ENCODE measurements at regions not wholly inside any gene's neighbourhood (a gene's known extent, or its start where the extent isn't known, plus 50 kb on each side); places are given as distances from the start of the nearest gene placed in this dataset.
"Not testable (repeated sequence)": the region's sequence is repeated elsewhere in the genome, so short reads cannot be mapped to it uniquely, and the experiment has no call there.

GRCh38 chr16:13322336-13322735 is 420.9 kb downstream of the SHISA9 start:
- H3K9me3 Mint-ChIP-seq: peaks cover 10% of the 10 kb centered on the region
- DNase-seq (ENCODE audit: low spot score): no peak
- no peak overlapping the region for H3K27ac Mint-ChIP-seq
- no peaks in the 10 kb centered on the region for H3K36me3 Mint-ChIP-seq (ENCODE audit: low read depth)
- no peak overlapping the region for H3K4me3 Mint-ChIP-seq (ENCODE audit: low read depth)
- H3K27me3 Mint-ChIP-seq (ENCODE audit: low read depth): no peaks in the 10 kb centered on the region
- intact Hi-C loops (cut with micrococcal nuclease): no loop called here
- no peaks in the 10 kb centered on the region for H3K4me1 Mint-ChIP-seq (ENCODE audit: low read depth)

GRCh38 chr16:13324851-13325250 is 423.5 kb downstream of the SHISA9 start:
- Mint-ChIP-seq H3K4me1 (ENCODE audit: low read depth) (no peaks in the 10 kb centered on the region), H3K4me3 (ENCODE audit: low read depth) (no peak overlapping the region), H3K9me3 (peaks cover 11% of the 10 kb centered on the region), H3K36me3 (ENCODE audit: low read depth) (no peaks in the 10 kb centered on the region), H3K27me3 (ENCODE audit: low read depth) (no peaks in the 10 kb centered on the region), H3K27ac (no peak overlapping the region)
- no peak for DNase-seq (ENCODE audit: low spot score)
- intact Hi-C loops (cut with micrococcal nuclease): no loop called here

GRCh38 chr16:13325396-13325795 is 424.0 kb downstream of the SHISA9 start:
- H3K36me3 Mint-ChIP-seq (ENCODE audit: low read depth): no peaks in the 10 kb centered on the region
- H3K4me1 Mint-ChIP-seq (ENCODE audit: low read depth): no peaks in the 10 kb centered on the region
- intact Hi-C loops (cut with micrococcal nuclease): no loop called here
- no peak for DNase-seq (ENCODE audit: low spot score)
- peaks cover 13% of the 10 kb centered on the region for H3K9me3 Mint-ChIP-seq
- H3K27me3 Mint-ChIP-seq (ENCODE audit: low read depth): no peaks in the 10 kb centered on the region
- no peak overlapping the region for H3K27ac Mint-ChIP-seq
- H3K4me3 Mint-ChIP-seq (ENCODE audit: low read depth): no peak overlapping the region

GRCh38 chr16:13331918-13332317 is 430.5 kb downstream of the SHISA9 start:
- H3K4me1 Mint-ChIP-seq (ENCODE audit: low read depth): no peaks in the 10 kb centered on the region
- H3K27ac Mint-ChIP-seq: no peak overlapping the region
- H3K9me3 Mint-ChIP-seq: peaks cover 14% of the 10 kb centered on the region
- no peak overlapping the region for H3K4me3 Mint-ChIP-seq (ENCODE audit: low read depth)
- H3K27me3 Mint-ChIP-seq (ENCODE audit: low read depth): no peaks in the 10 kb centered on the region
- intact Hi-C loops (cut with micrococcal nuclease): no loop called here
- no peak for DNase-seq (ENCODE audit: low spot score)
- no peaks in the 10 kb centered on the region for H3K36me3 Mint-ChIP-seq (ENCODE audit: low read depth)

GRCh38 chr16:13332713-13333255 is 431.4 kb downstream of the SHISA9 start:
- Mint-ChIP-seq H3K27me3 (ENCODE audit: low read depth) (no peaks in the 10 kb centered on the region), H3K4me3 (ENCODE audit: low read depth) (no peak overlapping the region), H3K9me3 (peaks cover 13% of the 10 kb centered on the region), H3K4me1 (ENCODE audit: low read depth) (no peaks in the 10 kb centered on the region), H3K36me3 (ENCODE audit: low read depth) (no peaks in the 10 kb centered on the region), H3K27ac (no peak overlapping the region)
- intact Hi-C loops (cut with micrococcal nuclease): no loop called here
- no peak for DNase-seq (ENCODE audit: low spot score)

- no peak overlapping the region for H3K27ac Mint-ChIP-seq
- intact Hi-C loops (cut with micrococcal nuclease): no loop called here
- DNase-seq (ENCODE audit: low spot score): no peak
- no peaks in the 10 kb centered on the region for H3K36me3 Mint-ChIP-seq (ENCODE audit: low read depth)
- H3K4me3 Mint-ChIP-seq (ENCODE audit: low read depth): no peak overlapping the region
- peaks cover 13% of the 10 kb centered on the region for H3K9me3 Mint-ChIP-seq
- no peaks in the 10 kb centered on the region for H3K4me1 Mint-ChIP-seq (ENCODE audit: low read depth)
- no peaks in the 10 kb centered on the region for H3K27me3 Mint-ChIP-seq (ENCODE audit: low read depth)
Observed at GRCh38 chr16:13333336-13333735, 431.9 kb downstream of the SHISA9 start.

- no peak for DNase-seq (ENCODE audit: low spot score)
- intact Hi-C loops (cut with micrococcal nuclease): no loop called here
- Mint-ChIP-seq H3K4me1 (ENCODE audit: low read depth) (no peaks in the 10 kb centered on the region), H3K27me3 (ENCODE audit: low read depth) (no peaks in the 10 kb centered on the region), H3K36me3 (ENCODE audit: low read depth) (no peaks in the 10 kb centered on the region), H3K4me3 (ENCODE audit: low read depth) (no peak overlapping the region), H3K27ac (no peak overlapping the region), H3K9me3 (peaks cover 10% of the 10 kb centered on the region)
Observed at GRCh38 chr16:13335879-13336278, 434.5 kb downstream of the SHISA9 start.

GRCh38 chr16:13336335-13336734 is 434.9 kb downstream of the SHISA9 start:
- peaks cover 10% of the 10 kb centered on the region for H3K9me3 Mint-ChIP-seq
- intact Hi-C loops (cut with micrococcal nuclease): no loop called here
- no peak overlapping the region for H3K27ac Mint-ChIP-seq

GRCh38 chr16:13336907-13337881 is 435.8 kb downstream of the SHISA9 start:
- intact Hi-C loops (cut with micrococcal nuclease); H3K27me3 Mint-ChIP-seq (ENCODE audit: low read depth); H3K36me3 Mint-ChIP-seq (ENCODE audit: low read depth); H3K4me3 Mint-ChIP-seq (ENCODE audit: low read depth); H3K9me3 Mint-ChIP-seq; H3K27ac Mint-ChIP-seq; DNase-seq (ENCODE audit: low spot score); H3K4me1 Mint-ChIP-seq (ENCODE audit: low read depth): not testable (repeated sequence)

More at GRCh38 chr16:13336335-13336734, 434.9 kb downstream of the SHISA9 start:
- DNase-seq (ENCODE audit: low spot score): no peak
- Mint-ChIP-seq H3K27me3 (ENCODE audit: low read depth) (no peaks in the 10 kb centered on the region), H3K4me1 (ENCODE audit: low read depth) (no peaks in the 10 kb centered on the region), H3K36me3 (ENCODE audit: low read depth) (no peaks in the 10 kb centered on the region), H3K4me3 (ENCODE audit: low read depth) (no peak overlapping the region)

GRCh38 chr16:13338044-13338443 is 436.6 kb downstream of the SHISA9 start:
- Mint-ChIP-seq H3K4me1 (ENCODE audit: low read depth) (no peaks in the 10 kb centered on the region), H3K36me3 (ENCODE audit: low read depth) (no peaks in the 10 kb centered on the region), H3K9me3 (peaks cover 4% of the 10 kb centered on the region), H3K27me3 (ENCODE audit: low read depth) (no peaks in the 10 kb centered on the region), H3K27ac (no peak overlapping the region), H3K4me3 (ENCODE audit: low read depth) (no peak overlapping the region)
- intact Hi-C loops (cut with micrococcal nuclease): no loop called here
- no peak for DNase-seq (ENCODE audit: low spot score)

- Mint-ChIP-seq H3K36me3 (ENCODE audit: low read depth) (no peaks in the 10 kb centered on the region), H3K4me1 (ENCODE audit: low read depth) (no peaks in the 10 kb centered on the region), H3K27ac (no peak overlapping the region), H3K4me3 (ENCODE audit: low read depth) (no peak overlapping the region), H3K9me3 (no peaks in the 10 kb centered on the region), H3K27me3 (ENCODE audit: low read depth) (no peaks in the 10 kb centered on the region)
- DNase-seq (ENCODE audit: low spot score): no peak
- intact Hi-C loops (cut with micrococcal nuclease): no loop called here
Observed at GRCh38 chr16:13342675-13343074, 441.3 kb downstream of the SHISA9 start.

GRCh38 chr16:13344001-13344400 is 442.6 kb downstream of the SHISA9 start:
- no peaks in the 10 kb centered on the region for H3K4me1 Mint-ChIP-seq (ENCODE audit: low read depth)
- H3K4me3 Mint-ChIP-seq (ENCODE audit: low read depth): no peak overlapping the region
- H3K36me3 Mint-ChIP-seq (ENCODE audit: low read depth): no peaks in the 10 kb centered on the region
- H3K27me3 Mint-ChIP-seq (ENCODE audit: low read depth): no peaks in the 10 kb centered on the region
- H3K9me3 Mint-ChIP-seq: no peaks in the 10 kb centered on the region
- no peak overlapping the region for H3K27ac Mint-ChIP-seq
- intact Hi-C loops (cut with micrococcal nuclease): no loop called here
- DNase-seq (ENCODE audit: low spot score): no peak

GRCh38 chr16:13348416-13348815 is 447.0 kb downstream of the SHISA9 start:
- intact Hi-C loops (cut with micrococcal nuclease): no loop called here
- H3K4me1 Mint-ChIP-seq (ENCODE audit: low read depth): no peaks in the 10 kb centered on the region

More at GRCh38 chr16:13348416-13348815, 447.0 kb downstream of the SHISA9 start:
- no peak overlapping the region for H3K4me3 Mint-ChIP-seq (ENCODE audit: low read depth)
- H3K27ac Mint-ChIP-seq: no peak overlapping the region
- no peak for DNase-seq (ENCODE audit: low spot score)
- no peaks in the 10 kb centered on the region for H3K27me3 Mint-ChIP-seq (ENCODE audit: low read depth)
- no peaks in the 10 kb centered on the region for H3K9me3 Mint-ChIP-seq
- no peaks in the 10 kb centered on the region for H3K36me3 Mint-ChIP-seq (ENCODE audit: low read depth)
